Panc1 (cell line): ENCODE measurements at regions not wholly inside any gene's neighbourhood (a gene's known extent, or its start where the extent isn't known, plus 50 kb on each side); places are given as distances from the start of the nearest gene placed in this dataset.

Experiments used
- ATAC-seq: fragments of 200-7000 bp; cut with Tn5 transposase; 2 replicates; pipeline ENCODE4 v1.9.1; 2020; ENCODE audit warnings: mild to moderate bottlenecking, moderate library complexity
- BruUV-seq: library from RNA; stranded (reverse); fragments of 400-500 nt; replicated peaks from 2 replicates; lab custom pipeline; 2021; lab: Mats Ljungman, UMichigan
- CTCF ChIA-PET: fragments of 300-600 bp; sonication (Branson Sonifier 250); formaldehyde crosslinking; loops from one replicate; lab custom pipeline; 2022; ENCODE audit warnings: antibody characterized with exemption; lab: Charles Lee
- POLR2A ChIA-PET: fragments of 300-600 bp; sonication (Branson Sonifier 250); formaldehyde crosslinking; loops from one replicate; lab custom pipeline; 2022; ENCODE audit warnings: antibody characterized with exemption; lab: Charles Lee
- DNase-seq: peaks from one replicate; pipeline ENCODE4 v3.0.0-alpha.2; 2010; ENCODE audit warnings: low read depth, low spot score
- H3K27ac ChIP-seq: 2 replicates; pipeline ENCODE4 v1.5.1; 2011; ENCODE audit warnings: mild to moderate bottlenecking, low read length, inconsistent platforms
- H3K27me3 ChIP-seq: fragments of 200-500 bp; sonication (Bioruptor generic); 2 replicates; pipeline ENCODE4 v1.6.0; 2014; ENCODE audit warnings: low read length, inconsistent platforms; ENCODE audit not compliant: control insufficient read depth, insufficient read depth
- H3K36me3 ChIP-seq: fragments of 200-500 bp; sonication (Bioruptor generic); 2 replicates; pipeline ENCODE4 v1.5.1; 2014; ENCODE audit warnings: inconsistent platforms, mild to moderate bottlenecking, low read length, moderate library complexity; ENCODE audit not compliant: control insufficient read depth, insufficient read depth
- H3K4me1 ChIP-seq: 2 replicates; pipeline ENCODE4 v1.5.1; 2011; ENCODE audit warnings: inconsistent platforms, mild to moderate bottlenecking, low read length, moderate library complexity; ENCODE audit not compliant: control insufficient read depth, insufficient read depth
- H3K4me3 ChIP-seq, 2 experiments: 2 replicates each; pipeline ENCODE4 v1.5.1; 2011 to 2012; ENCODE audit warnings: low read depth in 2 of 2, low read length in 2 of 2, mild to moderate bottlenecking in 2 of 2, inconsistent platforms in 1 of 2, moderate library complexity in 1 of 2
- H3K9me3 ChIP-seq: fragments of 200-500 bp; sonication (Bioruptor generic); 2 replicates; pipeline ENCODE4 v1.5.1; 2014; ENCODE audit warnings: low read depth, mild to moderate bottlenecking, inconsistent platforms, low read length, moderate library complexity; ENCODE audit not compliant: control insufficient read depth, insufficient read depth
- POLR2AphosphoS5 ChIP-seq: IDR thresholded peaks from 2 replicates; pipeline ENCODE4 v1.6.1; 2012; ENCODE audit warnings: mild to moderate bottlenecking, low read depth, low read length, moderate library complexity
- SIN3A ChIP-seq: IDR thresholded peaks from 2 replicates; pipeline ENCODE4 v1.6.1; 2012; ENCODE audit warnings: low read depth, mild to moderate bottlenecking, low read length, moderate library complexity, borderline replicate concordance; ENCODE audit not compliant: insufficient read depth
- TCF7L2 ChIP-seq: IDR thresholded peaks from 2 replicates; pipeline ENCODE4 v1.6.1; 2011; ENCODE audit warnings: mild to moderate bottlenecking, low read depth, low read length, inconsistent platforms
- in situ Hi-C: cut with HindIII; loops from 2 replicates; pipeline ENCODE4 v1.10.0; 2016; ENCODE audit warnings: low sequenced_read_pairs, low pct_unique_long_range_greater_than_20kb
- intact Hi-C: fragments of 100-400 bp; cut with micrococcal nuclease; formaldehyde crosslinking; loops from one replicate; pipeline ENCODE4 v1.10.0; 2022; ENCODE audit not compliant: unreplicated experiment
- TF ChIP-seq, protein P1 (sequence below): fragments of 450-650 bp; IDR thresholded peaks from 2 replicates; pipeline ENCODE4 v1.5.1; 2017; ENCODE audit warnings: mild to moderate bottlenecking
- TF ChIP-seq, protein P2 (sequence below), 2 experiments: IDR thresholded peaks; 2 replicates each; pipeline ENCODE4 v1.6.1; 2011 to 2012; ENCODE audit warnings: low read depth in 2 of 2, control low read depth in 1 of 2, low read length in 1 of 2, mild to moderate bottlenecking in 1 of 2, moderate library complexity in 1 of 2; ENCODE audit not compliant: insufficient read depth in 1 of 2

DNA sequence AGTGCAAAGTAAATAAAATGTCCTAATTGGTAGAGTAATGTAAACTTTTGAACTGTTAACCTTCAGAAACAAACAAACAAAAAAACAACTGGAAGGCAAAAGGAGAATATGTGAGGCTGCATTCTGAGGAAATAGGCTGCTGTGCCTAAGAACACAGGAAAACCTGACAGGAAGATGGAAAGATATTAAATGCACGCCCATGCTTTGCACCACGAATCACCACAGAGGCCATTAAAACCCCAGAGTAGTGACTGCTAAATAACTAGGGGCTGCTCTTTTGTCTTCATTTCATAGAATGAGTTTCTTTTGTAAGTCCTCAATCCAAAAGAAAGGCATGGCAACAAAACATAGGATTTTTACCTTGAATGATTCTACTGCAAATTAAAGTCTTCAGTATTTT is 436.0 kb downstream of the RAB38 start:
- H3K4me3 ChIP-seq = no peak overlapping the region
- no peak for TF ChIP-seq POLR2AphosphoS5
- TF ChIP-seq TCF7L2 = no peak
- TF ChIP-seq, protein P1, sequence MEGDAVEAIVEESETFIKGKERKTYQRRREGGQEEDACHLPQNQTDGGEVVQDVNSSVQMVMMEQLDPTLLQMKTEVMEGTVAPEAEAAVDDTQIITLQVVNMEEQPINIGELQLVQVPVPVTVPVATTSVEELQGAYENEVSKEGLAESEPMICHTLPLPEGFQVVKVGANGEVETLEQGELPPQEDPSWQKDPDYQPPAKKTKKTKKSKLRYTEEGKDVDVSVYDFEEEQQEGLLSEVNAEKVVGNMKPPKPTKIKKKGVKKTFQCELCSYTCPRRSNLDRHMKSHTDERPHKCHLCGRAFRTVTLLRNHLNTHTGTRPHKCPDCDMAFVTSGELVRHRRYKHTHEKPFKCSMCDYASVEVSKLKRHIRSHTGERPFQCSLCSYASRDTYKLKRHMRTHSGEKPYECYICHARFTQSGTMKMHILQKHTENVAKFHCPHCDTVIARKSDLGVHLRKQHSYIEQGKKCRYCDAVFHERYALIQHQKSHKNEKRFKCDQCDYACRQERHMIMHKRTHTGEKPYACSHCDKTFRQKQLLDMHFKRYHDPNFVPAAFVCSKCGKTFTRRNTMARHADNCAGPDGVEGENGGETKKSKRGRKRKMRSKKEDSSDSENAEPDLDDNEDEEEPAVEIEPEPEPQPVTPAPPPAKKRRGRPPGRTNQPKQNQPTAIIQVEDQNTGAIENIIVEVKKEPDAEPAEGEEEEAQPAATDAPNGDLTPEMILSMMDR = no peak
- TF ChIP-seq SIN3A = no peak
- TF ChIP-seq, protein P2, sequence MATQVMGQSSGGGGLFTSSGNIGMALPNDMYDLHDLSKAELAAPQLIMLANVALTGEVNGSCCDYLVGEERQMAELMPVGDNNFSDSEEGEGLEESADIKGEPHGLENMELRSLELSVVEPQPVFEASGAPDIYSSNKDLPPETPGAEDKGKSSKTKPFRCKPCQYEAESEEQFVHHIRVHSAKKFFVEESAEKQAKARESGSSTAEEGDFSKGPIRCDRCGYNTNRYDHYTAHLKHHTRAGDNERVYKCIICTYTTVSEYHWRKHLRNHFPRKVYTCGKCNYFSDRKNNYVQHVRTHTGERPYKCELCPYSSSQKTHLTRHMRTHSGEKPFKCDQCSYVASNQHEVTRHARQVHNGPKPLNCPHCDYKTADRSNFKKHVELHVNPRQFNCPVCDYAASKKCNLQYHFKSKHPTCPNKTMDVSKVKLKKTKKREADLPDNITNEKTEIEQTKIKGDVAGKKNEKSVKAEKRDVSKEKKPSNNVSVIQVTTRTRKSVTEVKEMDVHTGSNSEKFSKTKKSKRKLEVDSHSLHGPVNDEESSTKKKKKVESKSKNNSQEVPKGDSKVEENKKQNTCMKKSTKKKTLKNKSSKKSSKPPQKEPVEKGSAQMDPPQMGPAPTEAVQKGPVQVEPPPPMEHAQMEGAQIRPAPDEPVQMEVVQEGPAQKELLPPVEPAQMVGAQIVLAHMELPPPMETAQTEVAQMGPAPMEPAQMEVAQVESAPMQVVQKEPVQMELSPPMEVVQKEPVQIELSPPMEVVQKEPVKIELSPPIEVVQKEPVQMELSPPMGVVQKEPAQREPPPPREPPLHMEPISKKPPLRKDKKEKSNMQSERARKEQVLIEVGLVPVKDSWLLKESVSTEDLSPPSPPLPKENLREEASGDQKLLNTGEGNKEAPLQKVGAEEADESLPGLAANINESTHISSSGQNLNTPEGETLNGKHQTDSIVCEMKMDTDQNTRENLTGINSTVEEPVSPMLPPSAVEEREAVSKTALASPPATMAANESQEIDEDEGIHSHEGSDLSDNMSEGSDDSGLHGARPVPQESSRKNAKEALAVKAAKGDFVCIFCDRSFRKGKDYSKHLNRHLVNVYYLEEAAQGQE (IDR thresholded peaks at IDR 0.05; ENCODE audit: insufficient read depth in 1 of 2, low read depth in 2 of 2, low read length in 1 of 2) = no peak
- DNase-seq = no peak
- BruUV-seq = no TSS peak
- intact Hi-C loops (no loop called here), in situ Hi-C loops (no loop called here)
- no peak for ATAC-seq
- no peaks in the 10 kb centered on the region for H3K9me3 ChIP-seq
- no peaks in the 10 kb centered on the region; the same call in 1 of the 2 replicates for H3K27me3 ChIP-seq
- no peak overlapping the region for H3K27ac ChIP-seq
- POLR2A ChIA-PET = no interaction called here
- no peaks in the 10 kb centered on the region for H3K4me1 ChIP-seq
- H3K36me3 ChIP-seq = no peaks in the 10 kb centered on the region
- CTCF ChIA-PET = no interaction called here

DNA sequence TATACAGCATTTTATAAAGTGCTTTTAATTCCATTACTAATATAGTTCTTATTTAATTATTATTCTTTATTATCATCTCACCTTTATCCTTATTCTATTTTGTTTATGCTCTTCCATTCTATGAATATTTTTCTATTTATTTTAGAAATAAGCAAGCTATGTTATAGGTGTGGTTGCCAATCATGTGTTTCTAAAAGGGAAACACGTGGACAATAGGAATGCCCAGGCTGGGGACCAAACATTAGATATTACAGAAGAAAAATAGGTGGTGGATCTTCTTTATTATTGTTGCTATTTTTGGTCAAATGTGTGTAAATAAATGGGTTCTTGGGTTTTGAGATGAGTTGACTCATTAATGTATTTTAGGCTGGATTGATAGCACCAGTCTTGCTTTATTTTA is 438.3 kb downstream of the RAB38 start:
- CTCF ChIA-PET = no interaction called here
- BruUV-seq = no TSS peak
- no peaks in the 10 kb centered on the region for H3K4me1 ChIP-seq
- H3K36me3 ChIP-seq = no peaks in the 10 kb centered on the region
- TF ChIP-seq, protein P2 (IDR thresholded peaks at IDR 0.05; ENCODE audit: insufficient read depth in 1 of 2, low read depth in 2 of 2, low read length in 1 of 2) = no peak
- TF ChIP-seq, protein P1 = no peak
- no peak for TF ChIP-seq POLR2AphosphoS5
- no peak for TF ChIP-seq TCF7L2
- TF ChIP-seq SIN3A = no peak
- POLR2A ChIA-PET = no interaction called here
- no peak overlapping the region for H3K27ac ChIP-seq
- intact Hi-C loops (no loop called here), in situ Hi-C loops (no loop called here)
- H3K9me3 ChIP-seq = no peaks in the 10 kb centered on the region
- ATAC-seq (no peak), DNase-seq (no peak)
- no peak overlapping the region for H3K4me3 ChIP-seq
- no peaks in the 10 kb centered on the region for H3K27me3 ChIP-seq
